ENCODE measurements at regions not wholly inside any gene's neighbourhood (a gene's known extent, or its start where the extent isn't known, plus 50 kb on each side); places are given as distances from the start of the nearest gene placed in this dataset.
"Not testable (repeated sequence)": the region's sequence is repeated elsewhere in the genome, so short reads cannot be mapped to it uniquely, and the experiment has no call there.

- no peak for DNase-seq
These were observed 189.3 kb upstream of the SGO1 start for GRCh38 chr3:20375302-20375701.

GRCh38 chr3:20370273-20371063 is 184.5 kb upstream of the SGO1 start:
- not testable (repeated sequence) for DNase-seq

GRCh38 chr3:20361000-20361399 is 175.0 kb upstream of the SGO1 start:
- no peak for DNase-seq

- DNase-seq, result no peak
These were observed 167.3 kb upstream of the SGO1 start for GRCh38 chr3:20353286-20353685.

- no peak for DNase-seq
These were observed 166.7 kb upstream of the SGO1 start for GRCh38 chr3:20352546-20353179.

GRCh38 chr3:20350449-20350848 is 164.4 kb upstream of the SGO1 start:
- no peak for DNase-seq

- DNase-seq, result no peak
These were observed 160.9 kb upstream of the SGO1 start for GRCh38 chr3:20346916-20347315.

GRCh38 chr3:20346369-20346768 is 160.4 kb upstream of the SGO1 start:
- DNase-seq, result no peak

GRCh38 chr3:20344400-20344959 is 158.5 kb upstream of the SGO1 start:
- no peak for DNase-seq

GRCh38 chr3:20343790-20344189 is 157.8 kb upstream of the SGO1 start:
- DNase-seq, result no peak

- peak; percentile 1 to 29 for DNase-seq
These were observed 154.4 kb upstream of the SGO1 start for GRCh38 chr3:20340324-20340928.

GRCh38 chr3:20336572-20336971 is 150.6 kb upstream of the SGO1 start:
- no peak for DNase-seq

- DNase-seq, result no peak
These were observed 148.8 kb upstream of the SGO1 start for GRCh38 chr3:20334842-20335241.

GRCh38 chr3:20327889-20328288 is 141.9 kb upstream of the SGO1 start:
- DNase-seq, result no peak

- no peak for DNase-seq
These were observed 140.5 kb upstream of the SGO1 start for GRCh38 chr3:20326541-20326940.

GRCh38 chr3:20325563-20325962 is 139.6 kb upstream of the SGO1 start:
- DNase-seq, result no peak

- no peak for DNase-seq
These were observed 138.9 kb upstream of the SGO1 start for GRCh38 chr3:20324664-20325478.

GRCh38 chr3:20323307-20323927 is 137.4 kb upstream of the SGO1 start:
- DNase-seq, result no peak

GRCh38 chr3:20322085-20322484 is 136.1 kb upstream of the SGO1 start:
- DNase-seq, result no peak

- no peak for DNase-seq
These were observed 135.5 kb upstream of the SGO1 start for GRCh38 chr3:20321391-20322047.

- no peak for DNase-seq
These were observed 134.5 kb upstream of the SGO1 start for GRCh38 chr3:20320489-20320888.

GRCh38 chr3:20319551-20319950 is 133.5 kb upstream of the SGO1 start:
- DNase-seq, result no peak

Data from NCI-H187 (cell line).